ENCODE measurements at regions not wholly inside any gene's neighbourhood (a gene's known extent, or its start where the extent isn't known, plus 50 kb on each side); places are given as distances from the start of the nearest gene placed in this dataset.
A peak's percentile ranks its signal among the peaks of the same experiment; 100 is the strongest.

- Mint-ChIP-seq H3K4me3 (peak overlapping the region; percentile 68), H3K27me3 (peaks cover 8% of the 10 kb centered on the region), H3K36me3 (ENCODE audit: low read depth) (no peaks in the 10 kb centered on the region), H3K4me1 (peaks cover 33% of the 10 kb centered on the region), H3K27ac (peak overlapping the region; percentile 68), H3K9me3 (no peaks in the 10 kb centered on the region)
- ChIA-PET POLR2A (interaction anchor here (0.6 kb wide), 1 partner anchor 797 kb away, joined by 3 read pairs; no protein-coding TSS in a partner anchor), CTCF (interaction anchor here (0.6 to 3.0 kb wide), 23 partner anchors 8 to 467 kb away, joined by 3 to 23 read pairs (median 4); partner anchors contain the start of genes MAML3 and SCOC)
- peak; percentile 38 for DNase-seq
Observed at GRCh38 chr4:140252742-140253555, 99.0 kb upstream of the MAML3 start.

- ChIA-PET CTCF (interaction anchor here (0.7 to 3.0 kb wide), 14 partner anchors 9 to 240 kb away, joined by 3 to 23 read pairs (median 4); partner anchors contain the start of gene MAML3), POLR2A (interaction anchor here (0.7 kb wide), 1 partner anchor 209 kb away, joined by 3 read pairs; no protein-coding TSS in a partner anchor)
- peaks cover 8% of the 10 kb centered on the region for H3K27me3 Mint-ChIP-seq
- peaks cover 37% of the 10 kb centered on the region for H3K4me1 Mint-ChIP-seq
- no peaks in the 10 kb centered on the region for H3K36me3 Mint-ChIP-seq (ENCODE audit: low read depth)
- no peaks in the 10 kb centered on the region for H3K9me3 Mint-ChIP-seq
- no peak for DNase-seq
- peak overlapping the region; percentile 39 for H3K27ac Mint-ChIP-seq
- peak overlapping the region; percentile 69 for H3K4me3 Mint-ChIP-seq
Observed at GRCh38 chr4:140252141-140252741, 98.3 kb upstream of the MAML3 start.

GRCh38 chr4:140251571-140251970 lies 97.6 kb upstream of the MAML3 start:
- no peak for DNase-seq
- ChIA-PET POLR2A (interaction anchor here (0.7 kb wide), 1 partner anchor 208 kb away, joined by 3 read pairs; no protein-coding TSS in a partner anchor), CTCF (interaction anchor here (1.1 to 2.7 kb wide), 7 partner anchors 8 to 79 kb away, joined by 3 to 23 read pairs (median 3); no protein-coding TSS in a partner anchor)
- peaks cover 40% of the 10 kb centered on the region for H3K4me1 Mint-ChIP-seq
- H3K36me3 Mint-ChIP-seq (ENCODE audit: low read depth), result no peaks in the 10 kb centered on the region
- H3K27ac Mint-ChIP-seq, result no peak overlapping the region
- peaks cover 8% of the 10 kb centered on the region for H3K27me3 Mint-ChIP-seq
- H3K4me3 Mint-ChIP-seq, result no peak overlapping the region
- H3K9me3 Mint-ChIP-seq, result no peaks in the 10 kb centered on the region

GRCh38 chr4:140250989-140251552 lies 97.1 kb upstream of the MAML3 start:
- CTCF ChIA-PET, result interaction anchor here (1.3 kb wide), 1 partner anchor 8 kb away, joined by 3 read pairs; no protein-coding TSS in a partner anchor
- H3K9me3 Mint-ChIP-seq, result no peaks in the 10 kb centered on the region
- peaks cover 8% of the 10 kb centered on the region for H3K27me3 Mint-ChIP-seq
- H3K36me3 Mint-ChIP-seq (ENCODE audit: low read depth), result no peaks in the 10 kb centered on the region
- POLR2A ChIA-PET, result interaction anchor here (0.6 kb wide), 1 partner anchor 985 kb away, joined by 11 read pairs; no protein-coding TSS in a partner anchor
- peaks cover 35% of the 10 kb centered on the region for H3K4me1 Mint-ChIP-seq
- no peak overlapping the region for H3K4me3 Mint-ChIP-seq
- no peak for DNase-seq
- H3K27ac Mint-ChIP-seq, result no peak overlapping the region

GRCh38 chr4:140249351-140249750 lies 95.4 kb upstream of the MAML3 start:
- no peak for DNase-seq
- Mint-ChIP-seq H3K36me3 (ENCODE audit: low read depth) (no peaks in the 10 kb centered on the region), H3K4me3 (no peak overlapping the region), H3K27me3 (peaks cover 7% of the 10 kb centered on the region), H3K27ac (no peak overlapping the region), H3K9me3 (no peaks in the 10 kb centered on the region), H3K4me1 (peaks cover 34% of the 10 kb centered on the region)
- CTCF ChIA-PET, result interaction anchor here (0.8 to 1.5 kb wide), 3 partner anchors 10 to 96 kb away, joined by 3 read pairs; partner anchors contain the start of gene MAML3
- POLR2A ChIA-PET, result no interaction called here

- ChIA-PET POLR2A (no interaction called here), CTCF (interaction anchor here (0.8 kb wide), 1 partner anchor 591 kb away, joined by 3 read pairs; no protein-coding TSS in a partner anchor)
Observed at GRCh38 chr4:140247237-140247636, 93.3 kb upstream of the MAML3 start.

GRCh38 chr4:140246216-140246615 lies 92.2 kb upstream of the MAML3 start:
- CTCF ChIA-PET, result interaction anchor here (2.9 kb wide), 1 partner anchor 15 kb away, joined by 8 read pairs; no protein-coding TSS in a partner anchor
- no peaks in the 10 kb centered on the region for H3K36me3 Mint-ChIP-seq (ENCODE audit: low read depth)
- H3K4me3 Mint-ChIP-seq, result no peak overlapping the region
- H3K4me1 Mint-ChIP-seq, result peaks cover 50% of the 10 kb centered on the region
- H3K9me3 Mint-ChIP-seq, result no peaks in the 10 kb centered on the region
- no peak overlapping the region for H3K27ac Mint-ChIP-seq
- DNase-seq, result no peak
- POLR2A ChIA-PET, result no interaction called here
- no peaks in the 10 kb centered on the region for H3K27me3 Mint-ChIP-seq

More at GRCh38 chr4:140247237-140247636, 93.3 kb upstream of the MAML3 start:
- no peaks in the 10 kb centered on the region for H3K9me3 Mint-ChIP-seq
- no peaks in the 10 kb centered on the region for H3K36me3 Mint-ChIP-seq (ENCODE audit: low read depth)
- DNase-seq, result no peak
- H3K4me1 Mint-ChIP-seq, result peaks cover 48% of the 10 kb centered on the region
- H3K4me3 Mint-ChIP-seq, result no peak overlapping the region
- peaks cover 2% of the 10 kb centered on the region for H3K27me3 Mint-ChIP-seq
- H3K27ac Mint-ChIP-seq, result no peak overlapping the region

DNA sequence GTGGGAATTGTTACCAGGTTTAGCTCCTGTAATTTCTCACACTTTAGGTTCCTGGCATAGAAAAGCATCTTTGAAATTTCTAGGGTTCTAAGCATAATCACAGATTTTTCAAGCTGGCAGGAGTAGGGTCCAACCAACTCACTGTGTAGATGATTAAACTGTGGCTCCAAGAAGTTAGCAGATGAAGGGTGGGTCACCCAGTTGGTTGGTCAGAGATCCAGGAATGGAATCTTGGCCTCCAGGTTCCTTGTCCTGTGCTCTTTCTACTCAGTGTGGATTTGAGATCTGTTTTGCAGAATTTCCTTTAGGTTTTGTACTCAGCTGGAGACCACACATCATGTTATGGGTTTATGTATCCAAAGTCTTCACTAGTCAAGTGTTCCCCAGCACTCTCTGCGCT lies 90.3 kb upstream of the MAML3 start:
- ChIA-PET CTCF (interaction anchor here (1.2 to 2.9 kb wide), 7 partner anchors 9 to 192 kb away, joined by 3 to 13 read pairs (median 4); no protein-coding TSS in a partner anchor), POLR2A (no interaction called here)
- H3K36me3 Mint-ChIP-seq (ENCODE audit: low read depth), result no peaks in the 10 kb centered on the region
- DNase-seq, result no peak
- no peak overlapping the region for H3K4me3 Mint-ChIP-seq
- peaks cover 43% of the 10 kb centered on the region for H3K4me1 Mint-ChIP-seq
- no peak overlapping the region for H3K27ac Mint-ChIP-seq
- peaks cover 6% of the 10 kb centered on the region for H3K27me3 Mint-ChIP-seq
- no peaks in the 10 kb centered on the region for H3K9me3 Mint-ChIP-seq

DNA sequence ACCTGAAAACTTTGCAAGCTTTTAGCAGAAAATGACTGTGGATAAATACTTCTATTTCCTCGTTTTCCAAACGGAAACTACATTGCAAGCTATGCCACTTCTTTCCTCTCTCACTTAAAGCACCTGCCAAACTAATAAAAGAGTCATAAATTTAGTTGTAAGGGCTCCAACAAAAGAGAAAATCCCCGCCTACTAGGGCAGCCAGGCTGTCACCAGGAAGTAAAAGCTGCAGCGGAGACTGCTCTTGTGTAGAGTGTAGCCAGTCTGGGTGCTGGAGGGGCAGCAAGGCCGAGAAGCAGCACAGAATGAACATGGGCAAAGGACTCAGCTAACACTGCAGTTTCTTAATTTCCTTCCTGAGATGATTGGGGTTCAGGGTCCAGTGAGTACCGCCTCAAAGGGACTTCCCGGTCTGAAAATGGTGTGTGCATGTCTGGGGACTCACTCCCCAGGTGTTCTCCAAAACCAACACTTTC lies 89.3 kb upstream of the MAML3 start:
- peak overlapping the region; percentile 86 for H3K27ac Mint-ChIP-seq
- peak overlapping the region; percentile 60 for H3K4me3 Mint-ChIP-seq
- no peaks in the 10 kb centered on the region for H3K36me3 Mint-ChIP-seq (ENCODE audit: low read depth)
- H3K9me3 Mint-ChIP-seq, result no peaks in the 10 kb centered on the region
- ChIA-PET CTCF (interaction anchor here (1.3 to 2.9 kb wide), 7 partner anchors 8 to 191 kb away, joined by 3 to 13 read pairs (median 4); no protein-coding TSS in a partner anchor), POLR2A (no interaction called here)
- peaks cover 40% of the 10 kb centered on the region for H3K4me1 Mint-ChIP-seq
- peak; percentile 41 for DNase-seq
- peaks cover 6% of the 10 kb centered on the region for H3K27me3 Mint-ChIP-seq

DNA sequence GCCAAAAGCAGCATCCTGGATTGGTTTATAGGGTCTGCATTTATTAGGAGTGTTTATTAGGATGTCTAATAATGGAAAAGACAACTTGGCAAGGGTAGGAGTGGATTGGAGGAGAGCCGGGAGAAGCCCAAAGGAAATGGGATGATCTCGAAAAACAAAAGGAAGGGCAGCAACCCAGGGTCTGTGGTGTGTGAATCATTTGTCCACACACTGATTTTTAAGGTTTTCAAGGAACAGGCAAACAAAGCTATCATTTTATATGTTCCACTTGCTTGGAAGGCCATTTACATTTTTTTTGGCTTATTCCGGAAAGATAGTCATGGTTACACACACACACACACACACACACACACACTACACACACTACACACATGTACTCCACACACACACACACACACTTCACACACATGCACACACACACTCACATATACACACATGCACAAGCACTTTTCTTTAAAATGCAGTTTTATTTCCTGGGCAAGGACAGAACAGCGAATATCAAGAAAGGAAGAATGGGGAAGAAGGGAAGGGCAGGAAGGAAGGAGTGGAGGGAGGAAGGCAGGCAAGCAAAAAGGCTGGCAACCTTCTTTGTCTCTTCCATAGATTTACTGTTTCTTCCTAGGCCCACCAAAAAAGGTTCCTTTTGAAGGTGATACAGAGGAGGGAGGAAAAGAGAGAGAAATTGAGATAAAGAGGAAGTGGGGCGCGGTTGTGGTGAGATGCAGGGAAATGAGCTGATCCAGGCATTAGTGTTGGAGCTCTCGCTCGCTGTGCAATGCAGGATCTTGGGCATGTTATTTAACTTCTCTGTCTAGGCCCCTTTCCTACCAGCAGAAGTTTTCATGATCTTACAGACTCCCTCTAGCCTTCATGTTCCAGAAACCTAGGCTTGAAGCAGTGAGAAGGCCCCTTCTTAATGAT lies 88.6 kb upstream of the MAML3 start:
- POLR2A ChIA-PET, result no interaction called here
- CTCF ChIA-PET, result interaction anchor here (1.3 to 2.2 kb wide), 8 partner anchors 8 to 191 kb away, joined by 3 to 13 read pairs (median 4); no protein-coding TSS in a partner anchor
- Mint-ChIP-seq H3K9me3 (no peaks in the 10 kb centered on the region), H3K4me3 (peak overlapping the region; percentile 60), H3K36me3 (ENCODE audit: low read depth) (peaks cover 2% of the 10 kb centered on the region), H3K27me3 (peaks cover 8% of the 10 kb centered on the region), H3K4me1 (peaks cover 42% of the 10 kb centered on the region), H3K27ac (peak overlapping the region; percentile 86)
- DNase-seq, result peak; percentile 36

GRCh38 chr4:140240237-140240636 lies 86.3 kb upstream of the MAML3 start:
- Mint-ChIP-seq H3K27ac (no peak overlapping the region), H3K36me3 (ENCODE audit: low read depth) (peaks cover 2% of the 10 kb centered on the region), H3K27me3 (peaks cover 8% of the 10 kb centered on the region), H3K4me1 (peaks cover 54% of the 10 kb centered on the region), H3K4me3 (no peak overlapping the region), H3K9me3 (no peaks in the 10 kb centered on the region)
- ChIA-PET CTCF (interaction anchor here (1.9 kb wide), 1 partner anchor 8 kb away, joined by 4 read pairs; no protein-coding TSS in a partner anchor), POLR2A (no interaction called here)
- no peak for DNase-seq

All from activated CD4-positive, alpha-beta T cell treated with anti-CD3 and anti-CD28 coated beads, Interleukin-2, amount 10 ng/mL, durations not matched to agents 7 days and 5 days (primary cell).